WTC11 (cell line): ENCODE measurements at regions not wholly inside any gene's neighbourhood (a gene's known extent, or its start where the extent isn't known, plus 50 kb on each side); places are given as distances from the start of the nearest gene placed in this dataset.

Experiments used
- ELF4 ChIP-seq: sonication (generic); formaldehyde crosslinking; IDR thresholded peaks from 2 replicates; pipeline ENCODE4 v1.8.1; 2022; ENCODE audit warnings: low read depth, mild to moderate bottlenecking, moderate library complexity, missing genetic modification reagents
- HMGA2 ChIP-seq: fragments of 250-450 bp; sonication (Bioruptor Pico); IDR thresholded peaks from 2 replicates; pipeline ENCODE4 v1.4.0; 2021; ENCODE audit warnings: mild to moderate bottlenecking, moderate library complexity
- MYBL2 ChIP-seq: sonication (generic); formaldehyde crosslinking; IDR thresholded peaks from 2 replicates; pipeline ENCODE4 v1.8.1; 2023; ENCODE audit warnings: mild to moderate bottlenecking, moderate library complexity, missing genetic modification reagents
- NFYB ChIP-seq: sonication (generic); formaldehyde crosslinking; conservative IDR thresholded peaks from 2 replicates; pipeline ENCODE4 v1.8.0; 2022; ENCODE audit warnings: low read depth, missing genetic modification reagents
- PRRX2 ChIP-seq: fragments of 250-450 bp; sonication (Bioruptor Pico); IDR thresholded peaks from 2 replicates; pipeline ENCODE4 v1.8.0; 2021; ENCODE audit warnings: mild to moderate bottlenecking
- ZNF232 ChIP-seq: sonication (generic); formaldehyde crosslinking; IDR thresholded peaks from 2 replicates; pipeline ENCODE4 v1.8.0; 2022; ENCODE audit warnings: mild to moderate bottlenecking, missing genetic modification reagents
- TF ChIP-seq, protein P1 (sequence below): fragments of 200-600 bp; IDR thresholded peaks from 2 replicates; pipeline ENCODE4 v1.8.0; 2022; ENCODE audit warnings: antibody characterized with exemption
- TF ChIP-seq, protein P2 (sequence below): sonication (generic); formaldehyde crosslinking; IDR thresholded peaks from 2 replicates; pipeline ENCODE4 v1.8.0; 2023; ENCODE audit warnings: missing genetic modification reagents
- TF ChIP-seq, protein P3 (sequence below): sonication (generic); formaldehyde crosslinking; IDR thresholded peaks from 2 replicates; pipeline ENCODE4 v1.8.1; 2022; ENCODE audit warnings: low read depth, mild to moderate bottlenecking, moderate library complexity, missing genetic modification reagents, borderline replicate concordance
- TF ChIP-seq, protein P4 (sequence below): sonication (generic); formaldehyde crosslinking; IDR thresholded peaks from 2 replicates; pipeline ENCODE4 v1.8.0; 2022; ENCODE audit warnings: mild to moderate bottlenecking, missing genetic modification reagents
- TF ChIP-seq, protein P5 (sequence below): sonication (generic); formaldehyde crosslinking; IDR thresholded peaks from 2 replicates; pipeline ENCODE4 v1.8.1; 2022; ENCODE audit warnings: mild to moderate bottlenecking, missing genetic modification reagents, moderate library complexity, borderline replicate concordance

DNA sequence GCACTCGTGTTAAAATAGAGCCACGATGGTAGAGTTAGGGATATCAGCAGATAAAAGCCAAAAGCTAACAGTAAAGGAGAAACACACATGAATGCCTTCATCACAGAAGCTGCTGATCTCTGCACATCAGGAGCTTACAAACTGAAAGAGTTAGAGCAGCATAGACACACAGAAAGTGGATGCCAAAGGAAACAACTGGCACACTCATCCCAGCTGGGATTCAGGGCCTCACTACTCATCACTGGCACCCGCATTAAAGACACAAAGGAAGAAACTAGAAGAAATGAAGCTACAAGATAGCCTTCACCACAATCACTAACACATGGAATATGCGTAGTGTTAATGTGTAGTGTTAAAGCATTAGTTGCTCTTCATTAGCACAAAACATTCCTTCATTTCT, 156.4 kb upstream of the TBL1X start:
- TF ChIP-seq, protein P1, sequence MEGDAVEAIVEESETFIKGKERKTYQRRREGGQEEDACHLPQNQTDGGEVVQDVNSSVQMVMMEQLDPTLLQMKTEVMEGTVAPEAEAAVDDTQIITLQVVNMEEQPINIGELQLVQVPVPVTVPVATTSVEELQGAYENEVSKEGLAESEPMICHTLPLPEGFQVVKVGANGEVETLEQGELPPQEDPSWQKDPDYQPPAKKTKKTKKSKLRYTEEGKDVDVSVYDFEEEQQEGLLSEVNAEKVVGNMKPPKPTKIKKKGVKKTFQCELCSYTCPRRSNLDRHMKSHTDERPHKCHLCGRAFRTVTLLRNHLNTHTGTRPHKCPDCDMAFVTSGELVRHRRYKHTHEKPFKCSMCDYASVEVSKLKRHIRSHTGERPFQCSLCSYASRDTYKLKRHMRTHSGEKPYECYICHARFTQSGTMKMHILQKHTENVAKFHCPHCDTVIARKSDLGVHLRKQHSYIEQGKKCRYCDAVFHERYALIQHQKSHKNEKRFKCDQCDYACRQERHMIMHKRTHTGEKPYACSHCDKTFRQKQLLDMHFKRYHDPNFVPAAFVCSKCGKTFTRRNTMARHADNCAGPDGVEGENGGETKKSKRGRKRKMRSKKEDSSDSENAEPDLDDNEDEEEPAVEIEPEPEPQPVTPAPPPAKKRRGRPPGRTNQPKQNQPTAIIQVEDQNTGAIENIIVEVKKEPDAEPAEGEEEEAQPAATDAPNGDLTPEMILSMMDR: no peak
- TF ChIP-seq, protein P2, sequence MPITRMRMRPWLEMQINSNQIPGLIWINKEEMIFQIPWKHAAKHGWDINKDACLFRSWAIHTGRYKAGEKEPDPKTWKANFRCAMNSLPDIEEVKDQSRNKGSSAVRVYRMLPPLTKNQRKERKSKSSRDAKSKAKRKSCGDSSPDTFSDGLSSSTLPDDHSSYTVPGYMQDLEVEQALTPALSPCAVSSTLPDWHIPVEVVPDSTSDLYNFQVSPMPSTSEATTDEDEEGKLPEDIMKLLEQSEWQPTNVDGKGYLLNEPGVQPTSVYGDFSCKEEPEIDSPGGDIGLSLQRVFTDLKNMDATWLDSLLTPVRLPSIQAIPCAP (CRISPR knock-in tag): no peak
- TF ChIP-seq, protein P3, sequence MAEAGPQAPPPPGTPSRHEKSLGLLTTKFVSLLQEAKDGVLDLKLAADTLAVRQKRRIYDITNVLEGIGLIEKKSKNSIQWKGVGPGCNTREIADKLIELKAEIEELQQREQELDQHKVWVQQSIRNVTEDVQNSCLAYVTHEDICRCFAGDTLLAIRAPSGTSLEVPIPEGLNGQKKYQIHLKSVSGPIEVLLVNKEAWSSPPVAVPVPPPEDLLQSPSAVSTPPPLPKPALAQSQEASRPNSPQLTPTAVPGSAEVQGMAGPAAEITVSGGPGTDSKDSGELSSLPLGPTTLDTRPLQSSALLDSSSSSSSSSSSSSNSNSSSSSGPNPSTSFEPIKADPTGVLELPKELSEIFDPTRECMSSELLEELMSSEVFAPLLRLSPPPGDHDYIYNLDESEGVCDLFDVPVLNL (CRISPR knock-in tag): no peak
- TF ChIP-seq, protein P4, sequence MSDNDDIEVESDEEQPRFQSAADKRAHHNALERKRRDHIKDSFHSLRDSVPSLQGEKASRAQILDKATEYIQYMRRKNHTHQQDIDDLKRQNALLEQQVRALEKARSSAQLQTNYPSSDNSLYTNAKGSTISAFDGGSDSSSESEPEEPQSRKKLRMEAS: no peak
- no peak for TF ChIP-seq NFYB (CRISPR knock-in tag)
- TF ChIP-seq, protein P5, sequence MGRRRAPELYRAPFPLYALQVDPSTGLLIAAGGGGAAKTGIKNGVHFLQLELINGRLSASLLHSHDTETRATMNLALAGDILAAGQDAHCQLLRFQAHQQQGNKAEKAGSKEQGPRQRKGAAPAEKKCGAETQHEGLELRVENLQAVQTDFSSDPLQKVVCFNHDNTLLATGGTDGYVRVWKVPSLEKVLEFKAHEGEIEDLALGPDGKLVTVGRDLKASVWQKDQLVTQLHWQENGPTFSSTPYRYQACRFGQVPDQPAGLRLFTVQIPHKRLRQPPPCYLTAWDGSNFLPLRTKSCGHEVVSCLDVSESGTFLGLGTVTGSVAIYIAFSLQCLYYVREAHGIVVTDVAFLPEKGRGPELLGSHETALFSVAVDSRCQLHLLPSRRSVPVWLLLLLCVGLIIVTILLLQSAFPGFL (CRISPR knock-in tag): no peak
- TF ChIP-seq ELF4 (CRISPR knock-in tag): no peak
- TF ChIP-seq PRRX2: no peak
- no peak for TF ChIP-seq MYBL2 (CRISPR knock-in tag)
- TF ChIP-seq HMGA2 (CRISPR knock-in tag): no peak
- TF ChIP-seq ZNF232: no peak
